ENCODE measurements at regions not wholly inside any gene's neighbourhood (a gene's known extent, or its start where the extent isn't known, plus 50 kb on each side); places are given as distances from the start of the nearest gene placed in this dataset.

DNA sequence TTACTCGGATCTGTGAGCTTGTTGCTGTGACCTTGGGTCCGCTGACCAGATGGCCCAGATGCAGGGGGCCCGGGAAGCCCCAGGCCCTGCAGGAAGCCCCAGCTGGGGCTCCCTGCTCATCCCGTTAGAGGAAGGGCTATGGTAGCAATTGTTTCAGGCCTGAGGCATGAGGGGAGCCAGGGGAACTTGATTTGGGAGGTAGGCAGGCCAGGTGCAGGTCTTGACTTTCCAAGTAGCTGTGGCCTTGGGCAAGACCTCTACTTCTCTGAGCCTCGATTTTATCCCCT lies 55.0 kb upstream of the CXCL12 start:
- TF ChIP-seq, protein P1, sequence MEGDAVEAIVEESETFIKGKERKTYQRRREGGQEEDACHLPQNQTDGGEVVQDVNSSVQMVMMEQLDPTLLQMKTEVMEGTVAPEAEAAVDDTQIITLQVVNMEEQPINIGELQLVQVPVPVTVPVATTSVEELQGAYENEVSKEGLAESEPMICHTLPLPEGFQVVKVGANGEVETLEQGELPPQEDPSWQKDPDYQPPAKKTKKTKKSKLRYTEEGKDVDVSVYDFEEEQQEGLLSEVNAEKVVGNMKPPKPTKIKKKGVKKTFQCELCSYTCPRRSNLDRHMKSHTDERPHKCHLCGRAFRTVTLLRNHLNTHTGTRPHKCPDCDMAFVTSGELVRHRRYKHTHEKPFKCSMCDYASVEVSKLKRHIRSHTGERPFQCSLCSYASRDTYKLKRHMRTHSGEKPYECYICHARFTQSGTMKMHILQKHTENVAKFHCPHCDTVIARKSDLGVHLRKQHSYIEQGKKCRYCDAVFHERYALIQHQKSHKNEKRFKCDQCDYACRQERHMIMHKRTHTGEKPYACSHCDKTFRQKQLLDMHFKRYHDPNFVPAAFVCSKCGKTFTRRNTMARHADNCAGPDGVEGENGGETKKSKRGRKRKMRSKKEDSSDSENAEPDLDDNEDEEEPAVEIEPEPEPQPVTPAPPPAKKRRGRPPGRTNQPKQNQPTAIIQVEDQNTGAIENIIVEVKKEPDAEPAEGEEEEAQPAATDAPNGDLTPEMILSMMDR (IDR thresholded peaks at IDR 0.05) = no peak
- TF ChIP-seq POLR2A (IDR thresholded peaks at IDR 0.05) = no peak

Data from body of pancreas (tissue), 4 donors.